Aorta (tissue), 5 donors: ENCODE measurements at regions not wholly inside any gene's neighbourhood (a gene's known extent, or its start where the extent isn't known, plus 50 kb on each side); places are given as distances from the start of the nearest gene placed in this dataset.
"Not testable (repeated sequence)": the region's sequence is repeated elsewhere in the genome, so short reads cannot be mapped to it uniquely, and the experiment has no call there.

Source experiments
- ATAC-seq: fragments of 200-7000 bp; cut with Tn5 transposase; one replicate; pipeline ENCODE4 v1.9.1; 2022; ENCODE audit warnings: moderate library complexity; ENCODE audit not compliant: low FRiP score
- DNase-seq, 2 donors: peaks; one replicate each; pipeline ENCODE4 v3.0.0-alpha.2; 2020
- H3K27ac ChIP-seq, 2 donors: one replicate each; pipeline ENCODE4 v1.5.1; 2013; ENCODE audit warnings: low read length in 2 of 2, mild to moderate bottlenecking in 2 of 2, moderate library complexity in 2 of 2, control low read depth in 1 of 2, inconsistent platforms in 1 of 2, low read depth in 1 of 2
- H3K27me3 ChIP-seq, 2 donors: one replicate each; pipeline ENCODE4 v1.6.1; 2013; ENCODE audit warnings: control low read depth in 1 of 2, low read length in 1 of 2, mild to moderate bottlenecking in 1 of 2, moderate library complexity in 1 of 2; ENCODE audit not compliant: insufficient read depth in 2 of 2, control insufficient read depth in 1 of 2
- H3K36me3 ChIP-seq, 2 donors: one replicate each; pipeline ENCODE4 v1.6.1; 2013; ENCODE audit warnings: control low read depth in 1 of 2, low read length in 1 of 2, mild to moderate bottlenecking in 1 of 2; ENCODE audit not compliant: insufficient read depth in 2 of 2, control insufficient read depth in 1 of 2
- H3K4me1 ChIP-seq, 2 donors: one replicate each; pipeline ENCODE4 v1.6.1; 2013; ENCODE audit warnings: low read length in 2 of 2, control low read depth in 1 of 2, mild to moderate bottlenecking in 1 of 2, moderate library complexity in 1 of 2; ENCODE audit not compliant: insufficient read depth in 2 of 2, control insufficient read depth in 1 of 2
- H3K4me3 ChIP-seq, 2 donors: one replicate each; pipeline ENCODE4 v1.5.1; 2013; ENCODE audit warnings: low read length in 2 of 2, control low read depth in 1 of 2, mild to moderate bottlenecking in 1 of 2
- H3K9me3 ChIP-seq: one replicate; pipeline ENCODE4 v1.6.1; 2013; ENCODE audit warnings: mild to moderate bottlenecking, low read length; ENCODE audit not compliant: control insufficient read depth
- WGBS, 2 donors: extraction: QIAGEN DNeasy Blood & Tissue Kit; methylation state at CpG; one replicate each; pipeline ENCODE4 v1.1.7; 2013; 5-methylcytosine and 5-hydroxymethylcytosine counted together
- intact Hi-C, 2 donors: fragments of 100-400 bp; cut with DNase I; formaldehyde crosslinking; loops; one replicate each; pipeline versions ENCODE4 v1.14.2 to v1.15.0; 2022
- donor health status: healthy with polysubstance abuse.
- donor health status: Bipolar disorder and iron deficiency.
- donor health status: DM: no; HTN: no; CAD: no.
- donor health status: DM: no; HTN: no; CAD: no.
- donor health status: DM: yes; HTN: yes; CAD: no.

GRCh38 chr4:183044924-183045640 lies 54.0 kb upstream of the WWC2 start:
- intact Hi-C loops, H3K4me1 ChIP-seq, H3K36me3 ChIP-seq, H3K27ac ChIP-seq, DNase-seq, H3K4me3 ChIP-seq, H3K9me3 ChIP-seq, H3K27me3 ChIP-seq: not testable (repeated sequence)
- peak; percentile 46 for ATAC-seq
- 93 to 94% methylated on average over 29 to 32 of the region's 32 CpGs for WGBS, 2 donors

DNA sequence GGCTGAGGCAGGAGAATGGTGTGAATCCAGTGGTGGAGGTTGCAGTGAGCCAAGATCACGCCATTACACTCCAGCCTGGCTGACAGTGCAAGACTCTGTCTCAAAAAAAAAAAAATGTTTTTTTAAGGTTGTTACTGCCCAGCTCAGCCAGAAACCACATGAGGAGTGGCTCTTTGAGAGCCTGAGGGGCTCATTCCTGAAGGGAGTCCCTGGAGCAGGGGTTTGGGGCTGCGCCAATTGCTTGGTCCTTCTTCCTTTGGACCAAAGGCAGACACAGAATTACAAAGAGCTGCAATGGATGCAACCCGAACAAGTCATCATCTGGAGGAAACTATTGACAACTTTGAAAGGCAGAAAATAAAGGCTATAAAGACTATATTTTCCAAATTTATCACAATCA lies 60.6 kb upstream of the WWC2 start:
- ATAC-seq = no peak
- Histone ChIP-seq H3K27me3 (no peaks in the 10 kb centered on the region), H3K4me1 (no peaks in the 10 kb centered on the region), H3K9me3 (no peaks in the 10 kb centered on the region), H3K27ac (no peak overlapping the region), H3K36me3 (no peaks in the 10 kb centered on the region), H3K4me3 (no peak overlapping the region)
- WGBS, 2 donors = 71 to 73% methylated on average over 3 of the region's 3 CpGs
- DNase-seq = no peak
- intact Hi-C loops = no loop called here

- Histone ChIP-seq H3K4me1 (no peaks in the 10 kb centered on the region), H3K4me3 (no peak overlapping the region), H3K27ac (no peak overlapping the region), H3K27me3 (no peaks in the 10 kb centered on the region), H3K36me3 (no peaks in the 10 kb centered on the region), H3K9me3 (no peaks in the 10 kb centered on the region)
- 31 to 32% methylated on average over 7 of the region's 7 CpGs for WGBS, 2 donors
- DNase-seq (no peak), ATAC-seq (no peak)
- intact Hi-C loops = no loop called here
Observed at GRCh38 chr4:183035726-183036415, 63.2 kb upstream of the WWC2 start.

- H3K27ac ChIP-seq = no peak overlapping the region
- WGBS, 2 donors = 72 to 73% methylated on average over 5 of the region's 5 CpGs
- no peak overlapping the region for H3K4me3 ChIP-seq
- ATAC-seq (no peak), DNase-seq (no peak)
- intact Hi-C loops = no loop called here
- H3K27me3 ChIP-seq = no peaks in the 10 kb centered on the region
- H3K4me1 ChIP-seq = no peaks in the 10 kb centered on the region
- H3K36me3 ChIP-seq = no peaks in the 10 kb centered on the region
- H3K9me3 ChIP-seq = no peaks in the 10 kb centered on the region
Observed at GRCh38 chr4:183035256-183035655, 63.8 kb upstream of the WWC2 start.

DNA sequence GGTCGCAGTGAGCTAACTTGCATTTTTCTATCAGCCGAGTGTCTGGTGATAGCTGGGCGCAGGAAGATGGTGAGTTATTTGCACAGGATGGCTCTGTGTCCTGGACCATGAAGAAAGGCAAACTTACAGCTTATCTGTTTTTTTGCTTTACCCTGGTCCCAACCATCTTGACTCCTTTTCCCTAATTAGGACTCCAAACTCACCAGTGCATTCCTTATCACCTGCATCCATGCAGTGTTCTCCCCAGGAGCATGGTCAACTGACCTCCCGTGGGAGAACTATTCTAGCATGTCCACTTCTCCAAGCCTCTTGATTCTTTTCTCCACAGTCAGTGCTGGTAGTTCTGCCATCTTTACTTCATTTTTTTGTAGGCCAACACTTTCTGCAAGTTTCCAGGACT lies 68.2 kb upstream of the WWC2 start:
- intact Hi-C loops = no loop called here
- H3K4me1 ChIP-seq = no peaks in the 10 kb centered on the region
- H3K4me3 ChIP-seq = no peak overlapping the region
- H3K27me3 ChIP-seq = no peaks in the 10 kb centered on the region
- H3K27ac ChIP-seq = no peak overlapping the region
- WGBS, 2 donors = 90 to 91% methylated on average over 4 of the region's 4 CpGs
- H3K36me3 ChIP-seq = no peaks in the 10 kb centered on the region
- no peak for DNase-seq
- H3K9me3 ChIP-seq = peaks cover 2% of the 10 kb centered on the region
- ATAC-seq = no peak

DNA sequence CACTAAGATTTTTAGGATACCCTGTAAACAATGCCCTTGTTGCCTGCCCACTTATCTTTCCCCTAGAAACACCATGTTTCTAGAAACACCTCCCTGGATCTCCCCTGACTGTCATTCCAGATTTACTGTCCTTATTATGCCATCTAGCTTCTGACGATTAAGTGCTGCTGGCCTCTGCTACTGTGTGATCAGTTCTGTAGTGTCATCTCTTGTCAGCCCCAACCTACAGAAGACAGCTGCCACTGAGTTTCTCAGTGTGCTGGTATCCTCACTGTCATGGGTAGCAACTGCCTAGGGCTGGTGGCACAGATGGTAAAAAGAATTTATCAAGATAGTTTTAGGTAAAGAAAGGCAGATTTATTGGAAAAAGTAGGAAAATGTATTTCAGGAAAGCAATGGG lies 68.7 kb upstream of the WWC2 start:
- Histone ChIP-seq H3K27ac (no peak overlapping the region), H3K27me3 (no peaks in the 10 kb centered on the region), H3K36me3 (no peaks in the 10 kb centered on the region), H3K9me3 (peaks cover 2% of the 10 kb centered on the region), H3K4me1 (no peaks in the 10 kb centered on the region), H3K4me3 (no peak overlapping the region)
- WGBS, 2 donors = 52% methylated on average over 1 of the region's 1 CpG
- DNase-seq (no peak), ATAC-seq (no peak)
- intact Hi-C loops = no loop called here

DNA sequence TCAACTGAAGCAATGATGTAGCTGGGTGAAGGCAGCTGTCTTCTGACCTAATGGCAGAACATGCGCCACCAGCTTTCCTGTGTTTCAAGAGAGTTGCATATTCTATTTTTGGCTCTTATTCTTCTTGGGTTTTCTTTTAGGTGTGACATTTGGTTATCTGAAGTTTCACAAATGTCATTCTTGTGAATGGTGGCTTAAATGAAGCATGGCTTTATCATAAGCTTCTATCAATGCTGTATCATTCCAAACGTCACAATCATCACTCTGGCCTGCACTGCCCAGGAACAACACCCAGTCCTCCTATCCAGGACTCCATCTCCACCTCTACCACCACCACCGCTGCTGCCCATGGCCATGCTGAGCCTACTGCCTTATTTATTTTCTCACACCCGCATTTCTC lies 69.7 kb upstream of the WWC2 start:
- 83 to 85% methylated on average over 4 of the region's 4 CpGs for WGBS, 2 donors
- H3K4me3 ChIP-seq = no peak overlapping the region
- peaks cover 2% of the 10 kb centered on the region for H3K9me3 ChIP-seq
- ATAC-seq = no peak
- intact Hi-C loops = no loop called here
- DNase-seq = no peak
- H3K4me1 ChIP-seq = no peaks in the 10 kb centered on the region
- H3K27me3 ChIP-seq = no peaks in the 10 kb centered on the region
- H3K27ac ChIP-seq = no peak overlapping the region
- no peaks in the 10 kb centered on the region for H3K36me3 ChIP-seq

DNA sequence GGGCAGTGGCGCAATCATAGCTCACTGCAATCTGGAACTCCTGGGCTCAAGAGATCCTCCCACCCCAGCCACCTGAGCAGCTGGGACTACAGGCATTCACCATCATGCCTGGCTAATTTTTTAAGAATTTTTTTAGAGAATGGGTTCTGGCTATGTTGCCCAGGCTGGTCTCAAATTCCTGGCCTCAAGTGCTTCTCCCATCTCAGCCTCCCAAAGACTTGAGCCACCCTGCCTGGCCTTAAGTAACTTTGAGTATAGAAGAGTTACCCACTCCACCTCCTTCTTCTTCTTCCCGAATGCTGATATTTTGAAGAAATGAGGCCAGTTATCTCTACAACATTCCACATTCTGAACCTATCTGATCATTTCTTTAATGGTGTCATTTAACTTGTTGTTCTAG lies 72.4 kb upstream of the WWC2 start:
- Histone ChIP-seq H3K27me3 (no peaks in the 10 kb centered on the region), H3K4me3 (no peak overlapping the region), H3K4me1 (no peaks in the 10 kb centered on the region), H3K27ac (no peak overlapping the region), H3K9me3 (peaks cover 2% of the 10 kb centered on the region), H3K36me3 (no peaks in the 10 kb centered on the region)
- WGBS, 2 donors = 82 to 90% methylated on average over 2 of the region's 2 CpGs
- ATAC-seq (no peak), DNase-seq (no peak)
- intact Hi-C loops = no loop called here

- no peak for ATAC-seq
- H3K27me3 ChIP-seq = no peaks in the 10 kb centered on the region
- intact Hi-C loops = no loop called here
- no peak for DNase-seq
- no peaks in the 10 kb centered on the region for H3K36me3 ChIP-seq
- H3K4me3 ChIP-seq = no peak overlapping the region
- H3K4me1 ChIP-seq = no peaks in the 10 kb centered on the region
- H3K27ac ChIP-seq = no peak overlapping the region
- H3K9me3 ChIP-seq = peaks cover 1% of the 10 kb centered on the region
- WGBS, 2 donors = 87% methylated on average over 8 of the region's 8 CpGs
Observed at GRCh38 chr4:183022617-183023016, 76.4 kb upstream of the WWC2 start.
